GM20000 (cell line): ENCODE measurements at regions not wholly inside any gene's neighbourhood (a gene's known extent, or its start where the extent isn't known, plus 50 kb on each side); places are given as distances from the start of the nearest gene placed in this dataset.

Experiments
- DNase-seq: peaks from one replicate; pipeline ENCODE4 v3.0.0; 2012; ENCODE audit warnings: low spot score
- TF ChIP-seq, protein P1 (sequence below): IDR thresholded peaks from 2 replicates; pipeline ENCODE4 v1.5.1; 2012; ENCODE audit warnings: mild to moderate bottlenecking, control low read depth; ENCODE audit errors: extremely low read depth, missing control alignments

DNA sequence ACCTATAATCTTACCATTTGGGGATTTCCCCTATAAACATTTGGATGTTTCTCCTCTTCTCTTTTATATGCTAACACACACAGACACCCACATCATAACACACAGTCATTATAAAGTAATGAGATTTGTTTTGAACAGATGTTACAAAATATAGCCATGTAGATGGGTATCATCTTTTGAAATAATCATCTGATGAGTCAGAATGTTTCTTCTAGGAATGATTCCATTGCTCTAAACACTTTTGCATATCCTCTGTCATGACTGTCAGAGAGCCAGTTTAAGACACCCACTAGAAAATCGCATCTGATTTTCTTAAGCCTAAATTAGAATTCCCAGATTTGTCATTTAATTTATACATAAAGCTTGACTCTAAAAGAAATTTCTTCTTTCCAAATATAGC lies 442.6 kb downstream of the CMPK2 start:
- DNase-seq: no peak
- TF ChIP-seq, protein P1, sequence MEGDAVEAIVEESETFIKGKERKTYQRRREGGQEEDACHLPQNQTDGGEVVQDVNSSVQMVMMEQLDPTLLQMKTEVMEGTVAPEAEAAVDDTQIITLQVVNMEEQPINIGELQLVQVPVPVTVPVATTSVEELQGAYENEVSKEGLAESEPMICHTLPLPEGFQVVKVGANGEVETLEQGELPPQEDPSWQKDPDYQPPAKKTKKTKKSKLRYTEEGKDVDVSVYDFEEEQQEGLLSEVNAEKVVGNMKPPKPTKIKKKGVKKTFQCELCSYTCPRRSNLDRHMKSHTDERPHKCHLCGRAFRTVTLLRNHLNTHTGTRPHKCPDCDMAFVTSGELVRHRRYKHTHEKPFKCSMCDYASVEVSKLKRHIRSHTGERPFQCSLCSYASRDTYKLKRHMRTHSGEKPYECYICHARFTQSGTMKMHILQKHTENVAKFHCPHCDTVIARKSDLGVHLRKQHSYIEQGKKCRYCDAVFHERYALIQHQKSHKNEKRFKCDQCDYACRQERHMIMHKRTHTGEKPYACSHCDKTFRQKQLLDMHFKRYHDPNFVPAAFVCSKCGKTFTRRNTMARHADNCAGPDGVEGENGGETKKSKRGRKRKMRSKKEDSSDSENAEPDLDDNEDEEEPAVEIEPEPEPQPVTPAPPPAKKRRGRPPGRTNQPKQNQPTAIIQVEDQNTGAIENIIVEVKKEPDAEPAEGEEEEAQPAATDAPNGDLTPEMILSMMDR: no peak

DNA sequence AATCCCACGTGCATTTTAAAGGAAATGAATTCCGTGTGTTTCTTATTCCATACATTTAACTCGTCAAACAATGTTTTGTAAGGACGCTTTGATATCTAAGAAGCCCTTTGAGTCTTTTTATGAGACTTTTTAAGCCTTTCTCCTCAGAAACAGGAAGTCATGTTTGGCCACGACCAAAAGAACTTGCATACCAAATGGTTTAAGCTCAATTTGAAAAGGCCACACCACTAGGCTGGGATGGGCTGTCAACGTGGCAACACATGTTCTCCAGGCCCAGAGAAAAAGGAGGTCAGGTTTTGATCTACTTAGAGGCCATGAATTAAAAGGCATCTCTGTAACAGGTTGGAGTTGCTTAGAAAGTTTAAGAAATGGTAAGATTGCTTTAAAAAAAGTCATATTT lies 441.8 kb downstream of the CMPK2 start:
- no peak for DNase-seq
- TF ChIP-seq, protein P1: no peak

DNA sequence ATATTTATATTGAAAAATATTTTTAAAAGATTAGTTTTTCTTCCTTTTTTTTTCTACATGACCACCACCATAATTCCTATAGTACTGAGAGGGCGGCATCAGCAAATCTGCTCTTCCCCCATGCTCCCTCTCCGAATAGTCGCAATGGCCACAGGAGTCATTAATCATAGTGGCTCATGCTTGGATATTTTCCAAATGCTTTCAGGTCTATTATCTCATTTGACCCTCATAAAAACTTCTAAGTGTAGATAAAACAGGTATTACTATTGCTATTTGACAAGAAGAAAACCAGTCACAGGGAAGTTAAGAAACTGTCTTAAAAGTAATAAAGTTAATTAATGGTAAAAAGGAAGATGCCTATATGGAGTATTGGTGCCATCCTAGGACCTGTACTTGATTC lies 440.7 kb downstream of the CMPK2 start:
- TF ChIP-seq, protein P1: no peak
- no peak for DNase-seq

DNA sequence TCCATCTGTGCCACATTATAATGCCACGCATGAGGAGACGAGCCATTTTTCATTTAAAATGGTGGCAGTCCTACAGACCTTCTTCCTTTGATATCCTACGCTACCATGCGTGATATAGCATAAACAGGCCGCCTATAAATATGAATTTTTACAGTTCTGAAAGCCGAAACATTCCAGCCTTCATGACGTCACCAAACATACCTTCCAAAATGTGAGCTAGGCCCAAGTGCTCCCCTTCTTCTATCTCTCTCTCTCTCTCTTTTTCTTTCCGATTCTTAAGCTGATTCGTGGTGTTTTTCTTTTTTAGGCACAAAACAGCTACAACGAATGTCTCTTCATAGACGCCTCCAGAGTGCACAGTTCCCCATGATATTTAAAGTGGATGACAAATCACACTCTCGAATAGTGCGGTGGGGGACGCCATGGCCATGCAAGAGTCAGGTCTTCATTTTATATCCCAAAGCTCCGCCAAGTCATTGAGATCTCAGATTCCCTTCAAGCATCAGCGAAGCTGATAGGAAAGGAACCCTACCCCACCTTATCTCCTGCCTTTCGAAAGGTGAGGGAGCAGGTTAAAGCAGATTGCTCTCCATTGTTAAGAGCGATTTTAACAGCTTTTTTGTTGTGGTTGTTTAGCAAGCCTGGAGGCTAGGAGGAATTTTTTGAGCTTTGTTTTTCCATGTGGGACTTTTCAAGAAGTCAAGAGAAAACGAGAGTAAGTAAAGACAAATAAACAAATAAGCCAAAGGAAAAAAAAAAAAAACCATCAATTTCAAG lies 436.3 kb downstream of the CMPK2 start:
- no peak for DNase-seq
- TF ChIP-seq, protein P1: no peak

DNA sequence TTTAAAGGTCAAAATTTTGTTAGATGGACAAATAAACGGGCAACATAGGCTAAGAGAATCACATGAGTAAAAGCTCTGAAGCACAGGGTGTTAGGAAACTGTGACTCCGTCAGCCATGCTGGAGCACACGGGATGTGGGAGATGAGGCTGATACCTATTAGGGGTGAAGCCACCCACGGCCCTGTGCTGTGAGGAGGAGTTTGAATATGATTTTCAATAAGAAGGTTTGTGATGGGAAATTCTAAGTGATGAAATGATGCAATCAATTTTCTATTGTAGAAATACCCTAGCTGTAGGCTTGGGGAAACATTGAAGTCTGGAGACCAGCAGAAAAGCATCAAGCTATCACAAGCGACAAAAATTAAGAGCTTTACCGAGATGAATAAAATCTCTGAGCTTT lies 431.3 kb downstream of the CMPK2 start:
- TF ChIP-seq, protein P1: no peak
- no peak for DNase-seq

DNA sequence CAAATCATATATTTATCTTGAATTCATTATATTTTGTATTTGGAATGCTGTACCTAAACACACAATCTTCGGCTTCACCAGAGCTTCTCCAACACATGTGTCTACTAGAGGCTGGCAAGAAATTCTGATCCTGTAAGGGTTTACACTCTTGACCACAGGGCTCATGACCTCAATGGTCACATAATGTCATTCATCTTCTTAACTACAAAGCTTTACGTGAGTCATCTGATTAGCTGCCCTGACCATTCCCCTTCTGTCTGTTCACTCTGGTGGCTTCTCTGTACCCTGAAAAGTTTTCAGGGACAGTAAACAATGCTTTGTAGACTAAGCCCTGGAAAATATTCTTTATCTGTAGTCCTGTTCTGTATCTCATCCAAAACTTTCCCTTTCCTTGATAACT lies 423.9 kb downstream of the CMPK2 start:
- TF ChIP-seq, protein P1: no peak
- no peak for DNase-seq

DNA sequence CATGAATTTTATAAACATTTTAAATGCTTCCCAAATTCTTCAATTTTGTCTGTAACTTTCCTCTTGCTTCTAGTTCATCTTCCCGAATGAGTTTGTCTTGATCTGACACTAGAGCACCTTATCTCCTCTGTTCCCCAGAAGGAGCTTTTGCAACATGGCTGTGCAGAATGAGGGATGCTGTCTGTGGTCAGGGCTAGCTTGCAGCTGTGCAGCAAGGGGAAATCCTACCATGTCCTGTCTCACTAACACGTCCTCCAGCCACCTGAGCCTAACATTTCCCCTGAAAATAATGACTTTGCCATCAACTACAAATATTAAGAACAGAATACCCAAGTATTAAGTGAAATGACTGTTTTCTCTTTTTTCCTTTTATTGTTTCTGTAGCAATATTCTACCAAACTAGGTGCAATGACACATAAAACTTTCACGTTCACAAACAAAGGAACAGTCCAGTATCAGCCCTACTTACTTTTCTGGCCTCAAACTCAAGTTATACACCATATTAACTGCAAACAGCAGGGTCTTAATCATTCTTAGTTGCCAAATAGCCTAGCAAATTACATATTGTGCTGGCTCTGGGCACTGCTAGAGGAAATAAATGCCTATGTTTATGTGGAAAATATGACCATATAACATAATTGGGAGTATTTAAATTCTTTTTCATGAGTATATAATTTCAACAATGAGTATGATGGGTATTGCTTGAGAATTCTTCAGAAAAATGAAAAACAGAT lies 423.3 kb downstream of the CMPK2 start:
- TF ChIP-seq, protein P1: no peak

More for the DNA sequence above, 423.3 kb downstream of the CMPK2 start:
- DNase-seq: no peak
